ENCODE measurements at regions not wholly inside any gene's neighbourhood (a gene's known extent, or its start where the extent isn't known, plus 50 kb on each side); places are given as distances from the start of the nearest gene placed in this dataset.

DNA sequence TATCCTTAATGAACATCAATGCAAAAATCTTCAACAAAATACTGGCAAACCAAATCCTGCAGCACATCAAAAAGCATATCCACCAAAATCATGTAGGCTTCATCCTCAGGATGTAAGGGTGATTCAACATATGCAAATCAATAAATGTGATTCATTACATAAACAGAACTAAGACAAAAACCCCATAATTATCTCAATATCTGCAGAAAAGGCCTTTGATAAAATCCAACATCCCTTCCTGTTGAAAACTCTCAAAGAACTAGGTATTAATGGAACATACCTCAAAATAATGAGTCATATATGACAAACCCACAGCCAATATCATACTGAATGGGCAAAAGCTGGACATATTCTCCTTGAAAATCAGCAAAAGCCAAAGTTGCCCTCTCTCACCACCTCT lies 54.6 kb upstream of the DEPDC1 start:
- no peak for DNase-seq (ENCODE audit: low spot score)

DNA sequence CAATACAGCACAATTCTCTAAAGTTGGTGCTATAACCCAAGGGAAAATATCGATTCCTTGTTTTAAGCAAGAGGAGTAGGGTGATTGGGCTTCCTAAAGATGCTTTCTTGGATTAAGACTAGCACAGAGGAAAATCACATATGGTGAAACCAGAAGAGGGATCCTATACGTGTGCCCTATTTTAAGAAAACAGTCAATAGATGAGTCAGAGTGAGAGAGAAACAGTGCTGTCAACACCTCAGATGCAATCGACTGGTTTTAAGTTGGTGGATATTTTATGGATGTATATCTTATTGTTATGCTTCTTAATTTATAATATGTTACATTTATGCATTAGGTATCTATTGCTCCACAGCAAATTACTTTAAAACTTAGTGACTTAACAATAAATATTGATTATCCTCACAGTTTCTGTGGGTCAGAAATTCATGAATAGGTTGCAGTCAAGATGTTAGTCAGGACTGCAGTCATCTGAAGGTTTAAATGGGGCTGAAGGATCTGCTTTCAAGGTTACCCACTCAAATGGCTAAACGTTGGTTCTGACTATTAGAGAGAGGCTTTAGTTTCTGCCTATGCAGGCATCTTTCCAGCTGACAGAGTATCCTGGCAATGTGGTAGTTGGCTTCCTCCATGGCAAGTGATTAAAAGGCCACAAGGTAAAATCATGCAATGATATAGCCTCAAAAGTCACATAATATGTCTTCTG lies 61.6 kb upstream of the DEPDC1 start:
- DNase-seq (ENCODE audit: low spot score), result no peak

DNA sequence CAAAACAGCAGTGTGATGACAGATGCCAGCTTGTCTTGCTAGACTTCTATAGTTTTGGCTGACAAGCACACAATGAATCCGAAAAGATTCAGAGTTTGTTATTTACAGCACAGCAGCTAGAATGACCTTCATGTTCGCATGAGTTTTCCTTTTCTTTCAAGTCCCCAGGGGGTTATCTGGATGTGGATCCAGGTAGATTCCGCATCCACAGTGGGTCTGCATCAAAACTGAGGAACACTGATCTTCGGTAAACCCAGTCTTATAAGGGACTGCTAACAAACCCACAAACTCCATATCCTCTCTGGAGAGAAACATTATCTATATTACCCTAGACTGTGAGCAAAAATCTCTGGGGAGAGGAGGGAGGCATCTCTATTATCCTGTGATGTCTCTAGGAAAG lies 69.0 kb upstream of the DEPDC1 start:
- no peak for DNase-seq (ENCODE audit: low spot score)

DNA sequence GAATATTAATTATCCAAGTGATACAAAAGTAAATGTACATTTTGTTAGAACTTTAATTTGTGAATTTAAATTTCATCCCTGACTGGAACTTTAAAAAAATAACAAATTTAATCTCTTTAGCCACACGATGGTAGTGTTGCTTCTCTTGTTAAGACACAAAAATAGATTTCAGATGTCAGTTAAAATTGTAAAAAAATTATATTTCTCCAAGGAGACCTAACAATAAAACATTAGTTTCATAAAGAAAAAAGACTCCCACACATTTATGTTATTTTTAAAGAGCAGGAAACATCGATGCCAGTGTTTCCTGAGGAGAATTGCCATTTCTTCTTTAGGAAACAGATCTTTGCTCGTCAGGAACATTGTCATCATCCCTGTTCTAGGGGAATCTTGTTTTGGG lies 74.0 kb upstream of the DEPDC1 start:
- DNase-seq (ENCODE audit: low spot score), result no peak

DNA sequence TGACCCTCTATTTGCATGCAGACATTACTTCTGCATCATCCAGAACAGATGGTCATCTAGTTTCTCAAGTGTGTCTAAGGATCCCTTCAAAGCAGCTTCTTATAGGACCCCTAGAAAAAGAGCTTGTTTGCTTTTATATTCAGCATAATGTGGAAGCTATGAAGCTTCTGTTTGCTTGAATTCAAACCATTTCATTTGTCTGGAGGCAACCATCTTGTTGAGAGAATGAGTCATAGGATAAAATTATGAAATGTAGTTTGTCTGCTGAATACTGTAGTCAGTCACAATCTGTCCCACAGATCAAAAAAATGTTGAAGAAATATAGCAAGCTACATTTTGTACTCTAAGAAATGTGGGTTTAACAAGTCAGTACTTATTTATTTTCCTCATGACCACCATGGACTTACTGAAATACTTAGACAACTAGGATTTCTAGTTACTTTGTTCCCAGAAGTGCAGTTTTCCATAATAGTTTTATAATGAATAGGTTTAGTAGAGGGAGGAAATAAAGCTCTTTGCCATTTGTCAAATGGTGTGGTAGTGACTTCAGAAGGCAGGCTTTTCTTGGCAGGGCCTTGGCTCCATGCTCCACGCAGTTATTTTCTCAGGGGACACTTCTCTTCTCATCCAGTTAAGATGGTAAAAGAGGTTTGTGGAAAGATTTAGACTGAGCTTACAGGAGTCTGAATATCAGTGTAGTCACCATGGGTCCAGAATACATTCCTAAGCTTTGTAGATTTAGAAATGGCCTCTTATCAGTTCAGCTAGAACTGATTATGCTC lies 74.8 kb upstream of the DEPDC1 start:
- DNase-seq (ENCODE audit: low spot score), result no peak

DNA sequence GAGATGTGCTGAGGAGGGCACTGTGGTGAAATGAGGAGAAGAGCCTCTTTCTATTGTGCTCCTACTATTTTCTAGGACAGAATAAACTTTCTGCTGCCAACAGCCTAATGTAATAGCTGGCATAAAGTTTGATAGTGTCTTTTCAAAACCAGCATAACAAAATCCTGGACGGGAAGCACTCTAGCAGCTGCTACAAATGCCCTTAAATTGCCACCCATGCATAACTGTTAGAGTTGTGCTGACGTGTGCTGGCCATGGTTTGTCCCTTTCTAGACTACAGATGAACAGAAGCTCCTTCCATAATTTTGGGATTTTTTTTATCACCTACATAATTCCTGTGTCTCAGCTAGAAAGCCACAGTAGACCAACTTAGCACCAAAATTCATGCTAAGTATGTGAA lies 88.5 kb upstream of the DEPDC1 start:
- DNase-seq (ENCODE audit: low spot score), result no peak

DNA sequence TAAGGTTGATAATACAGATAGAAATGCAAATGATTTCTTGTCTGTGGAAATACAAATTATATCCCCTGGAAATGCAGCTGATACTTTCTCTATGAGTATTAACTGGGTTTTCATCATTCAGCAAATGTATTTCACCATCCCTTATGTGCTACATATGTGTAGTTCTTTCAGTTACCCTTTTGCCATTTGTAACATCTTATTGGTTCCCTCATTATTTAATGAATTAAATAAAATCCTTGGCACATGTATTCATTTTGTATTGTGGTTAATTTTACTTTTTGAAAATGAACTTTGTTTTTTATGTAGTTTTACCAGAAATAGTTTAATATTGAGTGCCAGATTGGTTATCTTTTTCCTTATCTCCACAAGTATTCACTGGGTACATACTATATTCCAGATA lies 89.9 kb upstream of the DEPDC1 start:
- no peak for DNase-seq (ENCODE audit: low spot score)

DNA sequence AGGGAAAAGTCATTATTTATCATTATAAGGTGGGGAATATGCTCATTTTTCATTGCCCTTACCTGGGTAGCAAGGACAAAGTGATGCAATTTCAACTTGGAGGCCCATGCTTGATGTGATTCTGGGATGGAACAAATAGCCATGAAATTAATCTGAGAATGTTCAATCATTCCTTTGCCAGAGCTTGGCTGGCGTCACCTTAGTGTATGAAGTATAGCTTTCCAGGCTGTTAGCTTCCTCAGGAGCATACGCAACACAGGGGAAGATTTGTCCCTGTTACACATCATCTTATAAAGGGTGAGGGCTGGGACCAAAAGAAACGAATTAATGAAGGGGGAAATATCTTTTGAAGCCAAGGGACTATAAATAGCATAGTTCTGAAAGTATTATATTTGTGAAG lies 91.4 kb upstream of the DEPDC1 start:
- no peak for DNase-seq (ENCODE audit: low spot score)

DNA sequence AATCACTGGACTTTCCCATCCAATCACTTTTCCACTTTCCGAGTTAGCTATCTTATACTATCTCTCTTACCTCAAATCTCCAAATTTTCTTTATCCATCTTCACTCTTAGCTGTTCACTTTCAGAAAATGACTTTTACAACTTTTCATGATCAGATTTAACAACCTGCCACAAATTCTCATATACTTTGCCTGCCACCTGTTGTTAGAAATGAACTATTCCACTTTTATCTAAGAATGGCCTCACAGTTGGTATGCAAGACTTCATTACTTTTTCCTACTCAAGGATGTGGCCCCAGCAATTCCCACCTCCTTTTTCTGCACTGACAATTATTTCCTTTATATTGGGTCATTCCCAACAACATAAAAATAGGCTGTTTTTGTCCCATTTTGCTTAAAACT lies 93.6 kb upstream of the DEPDC1 start:
- no peak for DNase-seq (ENCODE audit: low spot score)

DNA sequence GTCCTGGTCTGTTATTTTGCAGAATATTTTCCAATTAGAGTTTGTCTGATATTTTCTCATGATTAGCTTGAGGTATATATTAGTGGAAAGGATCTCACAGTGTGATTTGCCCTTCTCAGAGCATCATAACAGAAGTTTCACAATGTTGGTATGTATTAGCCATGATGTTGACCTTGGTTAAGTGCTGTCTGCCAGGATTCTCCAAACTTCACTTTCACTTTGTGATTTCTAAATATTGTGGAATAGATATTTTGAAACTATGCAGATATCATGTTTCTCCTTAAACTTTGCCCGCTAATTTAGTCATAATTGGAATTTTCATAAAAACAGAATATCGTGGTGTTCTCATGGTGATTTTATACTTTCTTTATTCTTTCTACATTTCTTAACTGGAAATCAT lies 98.0 kb upstream of the DEPDC1 start:
- DNase-seq (ENCODE audit: low spot score), result no peak

DNA sequence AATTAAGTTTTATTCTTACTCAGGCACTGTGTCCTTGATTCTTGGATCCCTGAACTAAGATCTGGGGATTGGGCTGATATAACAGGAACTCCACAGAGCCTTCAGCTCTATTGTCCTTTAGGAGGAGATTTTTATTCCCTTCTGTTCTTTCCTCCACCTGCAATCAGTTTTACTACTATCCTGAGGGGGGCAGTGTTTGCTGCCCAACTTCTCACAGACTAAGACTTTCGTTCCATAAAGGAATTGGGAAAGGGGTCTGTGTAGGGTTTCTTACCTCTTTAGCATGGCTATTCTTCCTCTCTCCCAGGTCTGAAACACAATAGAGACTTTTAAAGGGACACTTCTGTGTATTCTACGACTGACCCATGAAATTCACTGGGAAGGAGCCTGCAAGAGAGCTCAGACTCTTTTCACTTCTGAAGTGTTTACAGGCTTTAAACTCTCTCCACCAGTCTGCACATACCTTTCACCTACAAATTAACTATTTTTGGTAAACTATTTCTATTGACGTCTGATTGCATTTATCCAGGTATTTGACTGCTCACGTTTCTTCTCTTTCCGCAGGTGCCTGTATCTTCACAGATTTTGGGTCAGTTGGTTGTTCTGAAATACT lies 103.3 kb upstream of the DEPDC1 start:
- DNase-seq (ENCODE audit: low spot score), result no peak

DNA sequence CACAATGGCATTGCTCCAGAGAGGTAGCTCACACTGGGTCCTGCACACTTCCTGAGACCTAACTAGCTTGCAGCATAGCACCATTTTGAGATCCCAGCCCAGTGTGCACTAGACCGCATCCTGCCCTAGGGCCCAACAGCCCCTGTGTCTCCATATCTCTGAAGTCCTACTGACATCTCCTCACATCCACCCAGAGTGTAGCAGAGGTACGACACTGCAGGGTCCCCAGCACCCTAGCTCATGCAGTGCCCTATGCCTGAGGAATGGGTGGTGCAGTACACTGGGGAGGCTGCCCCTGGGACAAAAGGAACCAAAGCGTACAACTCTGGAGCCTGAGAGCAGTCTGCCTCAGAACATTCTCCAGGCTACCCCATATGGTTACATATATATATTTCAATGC lies 111.4 kb upstream of the DEPDC1 start:
- no peak for DNase-seq (ENCODE audit: low spot score)

DNA sequence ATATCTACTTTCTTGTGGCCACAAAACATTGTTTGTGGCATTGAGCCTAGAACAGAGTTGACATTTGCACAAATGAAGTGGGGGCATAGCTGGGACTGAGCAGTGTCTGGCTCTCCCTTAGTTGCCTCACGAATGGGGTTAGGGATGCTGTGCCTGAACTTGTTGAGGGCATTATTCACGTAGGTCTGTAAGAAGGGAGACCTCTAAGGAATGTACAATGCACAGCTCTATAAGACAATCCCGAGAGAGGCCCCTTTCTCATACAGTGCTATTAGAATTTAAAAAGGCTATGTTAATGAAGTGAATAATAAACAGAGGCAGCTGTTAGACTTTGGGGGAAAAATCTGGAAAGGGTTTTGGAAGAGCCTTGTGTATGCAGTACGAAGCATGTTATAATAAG lies 118.4 kb upstream of the DEPDC1 start:
- no peak for DNase-seq (ENCODE audit: low spot score)

DNA sequence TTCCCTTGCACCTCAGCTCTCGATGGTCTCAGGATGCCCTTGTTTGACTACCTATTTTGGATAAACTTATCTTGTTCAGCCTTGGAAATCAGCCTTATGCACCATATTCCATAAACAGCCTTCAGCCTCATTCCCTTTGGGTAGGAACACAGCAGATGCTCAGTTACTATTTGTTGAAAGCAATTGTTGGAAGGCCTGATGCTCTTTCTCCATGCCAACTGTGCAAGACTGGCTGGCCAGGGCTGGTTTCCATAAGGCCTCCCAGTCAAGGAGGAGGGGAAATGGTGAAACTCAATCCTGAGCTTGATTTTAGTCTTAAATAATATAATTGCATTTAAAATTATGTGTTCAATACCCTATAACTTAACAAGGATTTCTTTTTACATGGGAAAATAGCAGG lies 121.1 kb upstream of the DEPDC1 start:
- DNase-seq (ENCODE audit: low spot score), result no peak

DNA sequence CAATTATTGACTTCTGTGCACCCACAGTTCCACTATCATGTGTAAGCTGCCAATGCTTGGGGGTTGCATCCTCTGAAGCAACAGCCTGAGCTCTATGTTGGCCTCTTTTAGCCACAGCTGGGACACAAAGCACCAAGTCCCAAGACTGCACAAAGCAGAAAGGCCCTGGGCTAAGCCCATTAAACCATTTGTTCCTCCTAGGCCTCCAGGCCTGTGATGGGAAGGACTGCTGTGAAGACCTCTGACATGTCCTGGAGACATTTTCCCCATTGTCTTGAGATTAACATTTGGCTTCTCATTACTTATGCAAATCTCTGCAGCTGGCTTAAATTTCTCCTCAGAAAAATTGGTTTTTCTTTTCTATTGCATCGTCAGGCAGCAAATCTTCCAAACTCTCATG lies 123.7 kb upstream of the DEPDC1 start:
- DNase-seq (ENCODE audit: low spot score), result no peak

DNA sequence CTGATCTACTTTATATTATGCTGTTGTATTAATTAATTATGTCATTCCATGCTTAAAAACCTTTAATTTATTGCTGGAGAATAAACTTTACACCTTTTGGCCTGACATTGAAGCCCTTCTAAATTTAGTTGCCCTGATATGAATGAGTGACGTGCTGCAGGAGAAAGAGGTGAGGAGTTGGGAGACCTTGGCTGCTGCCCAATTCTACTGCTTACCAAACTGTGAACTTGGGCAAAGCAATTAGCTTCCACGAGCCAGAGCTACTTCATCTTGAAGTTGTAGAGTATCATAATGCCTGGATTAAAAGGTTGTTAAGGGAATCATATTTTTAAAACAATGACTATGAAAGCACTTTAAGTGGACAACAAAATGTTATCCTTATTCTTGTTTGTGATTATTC lies 126.8 kb upstream of the DEPDC1 start:
- no peak for DNase-seq (ENCODE audit: low spot score)

DNA sequence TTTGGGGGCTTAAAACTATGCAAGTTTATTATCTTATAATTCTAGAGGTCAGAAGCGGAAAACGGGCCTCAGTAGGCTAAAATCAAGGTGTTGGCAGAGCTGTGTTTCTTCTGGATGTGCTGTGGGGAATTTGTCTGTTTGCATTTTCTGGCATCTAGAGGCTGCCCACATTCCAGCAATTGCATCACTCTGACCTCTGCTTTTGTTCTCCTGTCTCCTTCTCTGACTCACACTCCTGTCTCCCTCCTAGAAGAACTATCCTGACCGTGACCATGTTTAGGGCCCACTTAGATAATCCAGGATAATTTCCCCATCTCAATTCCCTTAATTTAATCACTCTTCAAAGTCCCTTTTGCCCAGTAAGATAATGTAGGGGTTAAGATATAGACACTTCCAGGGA lies 127.4 kb upstream of the DEPDC1 start:
- DNase-seq (ENCODE audit: low spot score), result no peak

DNA sequence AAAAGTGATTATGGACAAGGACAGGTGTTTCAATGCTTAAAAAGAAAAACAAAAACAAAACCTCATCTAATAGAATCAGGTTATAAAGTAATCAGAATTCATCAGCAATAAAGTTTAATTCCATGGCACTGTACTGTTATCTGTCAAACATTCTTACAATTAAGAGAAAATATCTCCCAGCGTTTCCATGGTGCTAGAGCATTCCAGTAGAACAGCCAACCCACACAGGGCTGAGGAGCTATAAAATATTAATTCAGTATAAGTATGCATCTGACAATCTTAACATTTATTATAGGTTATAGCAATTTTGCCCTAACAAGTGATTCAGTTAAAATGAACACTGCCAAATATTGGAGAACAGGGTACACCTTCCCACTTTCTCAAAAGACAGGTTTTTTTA lies 128.7 kb upstream of the DEPDC1 start:
- no peak for DNase-seq (ENCODE audit: low spot score)

DNA sequence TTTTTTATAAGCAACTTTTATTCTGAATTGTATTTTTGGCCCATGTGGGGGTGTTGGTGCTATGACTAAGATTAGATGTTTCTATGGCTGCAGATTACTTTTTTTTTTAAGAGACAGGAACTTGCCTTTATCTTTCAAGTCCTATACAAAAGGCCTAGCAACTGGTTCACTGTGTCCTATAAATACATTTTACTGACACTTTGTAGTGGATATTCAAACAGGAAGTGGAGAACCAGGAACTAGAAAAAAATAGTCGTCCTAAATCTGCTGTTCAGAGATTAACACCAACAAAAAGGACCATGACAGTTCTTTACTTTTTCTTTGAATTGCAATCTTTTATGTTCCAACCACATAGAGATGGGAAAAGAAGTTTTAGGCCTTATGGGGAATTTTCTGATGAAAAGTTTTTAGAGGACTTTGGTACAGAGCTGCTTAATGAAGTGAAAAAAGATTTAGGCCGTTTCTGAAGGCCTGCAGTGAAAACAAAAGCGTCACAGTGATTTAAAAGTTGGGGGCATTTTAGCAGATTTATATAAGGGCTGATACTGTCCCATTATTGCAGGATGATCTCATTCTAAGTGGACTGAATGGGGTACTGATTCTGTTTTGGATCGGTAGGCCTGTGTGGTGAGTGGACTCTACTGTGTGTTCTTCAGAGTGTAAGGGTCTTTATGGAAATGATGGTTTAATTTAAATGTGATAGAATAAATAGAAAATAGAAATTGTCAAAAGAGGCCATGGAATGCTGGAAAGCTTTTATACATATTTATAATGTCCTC lies 136.4 kb upstream of the DEPDC1 start:
- DNase-seq (ENCODE audit: low spot score), result no peak

DNA sequence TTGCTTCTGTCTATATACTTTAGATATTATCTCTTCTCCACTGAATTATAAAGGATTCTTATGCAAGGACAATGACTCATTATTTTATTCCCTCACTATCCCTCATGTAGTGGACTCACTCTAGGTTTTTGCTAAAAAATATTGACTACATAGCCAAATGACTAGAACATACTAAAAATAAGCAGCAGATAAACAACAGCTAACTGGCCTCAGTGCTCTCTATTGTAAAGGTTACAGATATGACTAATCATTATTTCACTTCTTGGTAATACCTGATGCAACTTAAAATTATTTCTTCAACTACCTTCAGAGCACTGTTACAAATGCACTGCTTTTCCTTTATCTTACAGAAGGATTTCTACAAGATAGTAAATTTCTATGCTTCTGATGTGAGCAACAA lies 147.6 kb upstream of the DEPDC1 start:
- no peak for DNase-seq (ENCODE audit: low spot score)

DNA sequence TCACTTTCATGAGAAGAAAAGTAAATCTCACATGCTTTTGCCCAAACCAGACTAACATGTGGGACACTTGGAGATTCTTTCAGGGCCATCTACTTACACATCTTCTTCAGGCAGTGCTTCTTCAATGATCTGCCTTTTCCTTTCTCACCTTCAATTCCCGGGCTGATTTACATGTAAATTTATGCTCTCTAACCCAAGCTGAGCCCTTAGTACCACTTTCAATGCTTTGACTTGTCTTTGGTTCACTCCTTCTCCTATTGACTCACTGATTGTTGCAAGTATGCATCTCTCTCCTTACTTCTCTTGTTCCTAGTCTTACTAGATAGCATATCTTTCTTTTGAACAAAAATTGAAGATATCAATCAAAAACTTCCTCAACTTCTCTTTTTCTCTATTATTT lies 154.2 kb upstream of the DEPDC1 start:
- DNase-seq (ENCODE audit: low spot score), result no peak

DNA sequence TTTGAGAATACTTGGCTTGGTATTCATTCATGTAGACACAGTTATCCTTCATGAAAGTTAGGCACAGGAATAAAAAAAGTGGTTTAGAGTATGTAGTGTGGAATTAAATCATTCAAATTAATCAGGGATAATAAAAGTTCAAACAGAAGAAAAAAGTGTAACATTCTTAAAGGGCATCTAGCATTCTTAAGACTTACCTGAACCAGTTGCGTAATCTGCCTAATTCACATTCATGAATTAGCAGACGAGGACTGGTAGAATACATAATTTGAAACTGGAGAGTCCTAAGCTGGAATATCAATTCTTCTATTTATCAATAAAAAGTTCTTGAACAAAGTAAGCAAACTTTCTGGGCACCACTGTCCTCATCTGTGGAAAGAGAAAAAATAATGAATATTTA lies 157.0 kb upstream of the DEPDC1 start:
- DNase-seq (ENCODE audit: low spot score), result no peak

DNA sequence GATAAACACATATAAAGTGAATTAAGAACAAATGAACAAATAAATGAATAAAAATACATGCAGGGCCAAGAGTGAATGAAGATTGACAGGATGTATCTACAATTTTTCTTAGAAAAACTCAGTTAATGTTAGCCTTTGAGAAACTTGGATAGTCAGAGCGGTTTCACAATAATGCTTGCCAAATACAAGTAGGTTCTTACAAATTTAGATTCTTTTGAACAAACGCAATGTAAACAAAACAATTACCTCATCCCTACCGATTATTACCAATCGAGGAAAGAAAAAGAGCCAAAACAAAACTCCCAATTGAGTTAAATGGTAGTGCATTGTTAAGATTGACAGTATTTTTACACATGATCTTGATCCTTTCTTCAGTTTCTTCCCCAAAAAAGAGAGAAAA lies 176.9 kb upstream of the DEPDC1 start:
- no peak for DNase-seq (ENCODE audit: low spot score)

Data from HuH-7.5 (cell line).